B cell (primary cell): ENCODE measurements at regions not wholly inside any gene's neighbourhood (a gene's known extent, or its start where the extent isn't known, plus 50 kb on each side); places are given as distances from the start of the nearest gene placed in this dataset.

ENCODE experiments used
- ATAC-seq: fragments of 200-7000 bp; cut with Tn5 transposase; one replicate; pipeline ENCODE4 v1.10.0; 2021; ENCODE audit warnings: low read depth, mild to moderate bottlenecking, moderate number of reproducible peaks, moderate library complexity
- CTCF ChIA-PET: fragments of 350-600 bp; sonication (Branson Sonifier 250); formaldehyde crosslinking; loops from one replicate; lab custom pipeline; 2021; ENCODE audit warnings: antibody characterized with exemption, inconsistent platforms; lab: Charles Lee
- POLR2A ChIA-PET: fragments of 350-600 bp; sonication (Branson Sonifier 250); formaldehyde crosslinking; loops from one replicate; lab custom pipeline; 2021; ENCODE audit warnings: antibody characterized with exemption; lab: Charles Lee
- DNase-seq: peaks from one replicate; pipeline ENCODE4 v3.0.0; 2013
- H2AFZ ChIP-seq: 2 replicates; pipeline ENCODE4 v1.6.1; 2012; ENCODE audit warnings: mild to moderate bottlenecking, low read depth, low read length; ENCODE audit not compliant: insufficient read depth, poor library complexity, severe bottlenecking
- H3K27ac ChIP-seq, 2 donors: 1 replicate in 1 of 2; 2 replicates in 1 of 2; pipeline ENCODE4 v1.5.1; 2012 to 2013; ENCODE audit warnings: low read length in 2 of 2, mild to moderate bottlenecking in 2 of 2, moderate library complexity in 1 of 2
- H3K27me3 ChIP-seq, 4 experiments: fragments of 200-600 bp in 1 of 4; sonication (generic) in 1 of 4; replicated peaks in 1 of 4; 1 replicate in 2 of 4; 2 replicates in 2 of 4; pipeline versions ENCODE4 v1.6.1 to v1.7.0; 2013 to 2016; ENCODE audit warnings: low read length in 3 of 4, mild to moderate bottlenecking in 2 of 4, mixed read lengths in 1 of 4, moderate library complexity in 1 of 4; ENCODE audit not compliant: insufficient read depth in 4 of 4, control insufficient read depth in 3 of 4; ENCODE audit errors: control extremely low read depth in 1 of 4
- H3K36me3 ChIP-seq, 2 experiments: replicated peaks in 1 of 2; 1 replicate in 1 of 2; 2 replicates in 1 of 2; pipeline versions ENCODE4 v1.6.1 to v1.7.1; 2013; ENCODE audit warnings: low read length in 1 of 2; ENCODE audit not compliant: insufficient read depth in 2 of 2, control insufficient read depth in 1 of 2; ENCODE audit errors: control extremely low read depth in 1 of 2, extremely low read depth in 1 of 2
- H3K4me1 ChIP-seq, 2 donors: fragments of 200-600 bp in 1 of 2; sonication (generic) in 1 of 2; 1 replicate in 1 of 2; 2 replicates in 1 of 2; pipeline versions ENCODE4 v1.5.1 to v1.6.1; 2013 to 2017; ENCODE audit warnings: low read length in 2 of 2; ENCODE audit not compliant: control insufficient read depth in 2 of 2, insufficient read depth in 2 of 2
- H3K4me2 ChIP-seq: replicated peaks from 2 replicates; pipeline ENCODE3; 2012; ENCODE audit warnings: mild to moderate bottlenecking, low read depth, low read length; ENCODE audit not compliant: poor library complexity, severe bottlenecking
- H3K4me3 ChIP-seq, 5 experiments: fragments of 200-600 bp in 1 of 5; sonication (generic) in 1 of 5; 1 replicate in 3 of 5; 2 replicates in 2 of 5; pipeline versions ENCODE4 v1.5.1 to v1.7.0; 2011 to 2016; ENCODE audit warnings: low read length in 4 of 5, mild to moderate bottlenecking in 4 of 5, low read depth in 2 of 5, control low read depth in 1 of 5, moderate library complexity in 1 of 5; ENCODE audit not compliant: insufficient read depth in 1 of 5; ENCODE audit errors: control extremely low read depth in 1 of 5, extremely low read depth in 1 of 5
- H3K79me2 ChIP-seq: fragments of 200-600 bp; sonication (generic); one replicate; pipeline ENCODE4 v1.6.0; 2016; ENCODE audit warnings: low read length; ENCODE audit not compliant: control insufficient read depth, insufficient read depth
- H3K9ac ChIP-seq: fragments of 200-600 bp; sonication (generic); 2 replicates; pipeline ENCODE4 v1.6.1; 2017; ENCODE audit warnings: mild to moderate bottlenecking, low read length, moderate library complexity
- H3K9me3 ChIP-seq, 3 donors: one replicate each; pipeline versions ENCODE4 v1.6.1 to v1.7.1; 2013; ENCODE audit warnings: low read length in 2 of 3; ENCODE audit not compliant: control insufficient read depth in 2 of 3, insufficient read depth in 1 of 3; ENCODE audit errors: control extremely low read depth in 1 of 3
- H4K20me1 ChIP-seq: 2 replicates; pipeline ENCODE4 v1.6.0; 2012; ENCODE audit warnings: mild to moderate bottlenecking, low read length; ENCODE audit not compliant: insufficient read depth, control insufficient read depth, poor library complexity, severe bottlenecking
- H3K27ac Mint-ChIP-seq: one replicate; pipeline ENCODE4 v1.8.0; 2021; ENCODE audit warnings: mixed read lengths
- H3K27me3 Mint-ChIP-seq: one replicate; pipeline ENCODE4 v1.8.0; 2021; ENCODE audit warnings: mixed read lengths
- H3K4me1 Mint-ChIP-seq: one replicate; pipeline ENCODE4 v1.8.0; 2021; ENCODE audit warnings: mixed read lengths
- H3K4me3 Mint-ChIP-seq: one replicate; pipeline ENCODE4 v1.8.0; 2021; ENCODE audit warnings: mixed read lengths
- H3K9me3 Mint-ChIP-seq: one replicate; pipeline ENCODE4 v1.8.0; 2022; ENCODE audit warnings: mixed read lengths; ENCODE audit not compliant: insufficient read depth
- EZH2 ChIP-seq: IDR thresholded peaks from 2 replicates; pipeline ENCODE4 v1.6.1; 2012; ENCODE audit warnings: borderline replicate concordance, low read depth, mild to moderate bottlenecking, moderate library complexity, low read length; ENCODE audit not compliant: insufficient read depth, poor library complexity, severe bottlenecking
- WGBS: methylation state at CpG from one replicate; pipeline ENCODE4 v1.1.5; 2013; ENCODE audit warnings: missing lambda C conversion rate; ENCODE audit not compliant: insufficient coverage; 5-methylcytosine and 5-hydroxymethylcytosine counted together
- intact Hi-C: fragments of 100-400 bp; cut with micrococcal nuclease; formaldehyde crosslinking; loops from one replicate; pipeline ENCODE4 v1.10.0; 2022
- TF ChIP-seq, protein P1 (sequence below): fragments of 200-600 bp; IDR thresholded peaks from one replicate; pipeline ENCODE4 v1.8.0; 2022; ENCODE audit warnings: antibody characterized with exemption, mild to moderate bottlenecking

- TF ChIP-seq EZH2 = no peak
- TF ChIP-seq, protein P1, sequence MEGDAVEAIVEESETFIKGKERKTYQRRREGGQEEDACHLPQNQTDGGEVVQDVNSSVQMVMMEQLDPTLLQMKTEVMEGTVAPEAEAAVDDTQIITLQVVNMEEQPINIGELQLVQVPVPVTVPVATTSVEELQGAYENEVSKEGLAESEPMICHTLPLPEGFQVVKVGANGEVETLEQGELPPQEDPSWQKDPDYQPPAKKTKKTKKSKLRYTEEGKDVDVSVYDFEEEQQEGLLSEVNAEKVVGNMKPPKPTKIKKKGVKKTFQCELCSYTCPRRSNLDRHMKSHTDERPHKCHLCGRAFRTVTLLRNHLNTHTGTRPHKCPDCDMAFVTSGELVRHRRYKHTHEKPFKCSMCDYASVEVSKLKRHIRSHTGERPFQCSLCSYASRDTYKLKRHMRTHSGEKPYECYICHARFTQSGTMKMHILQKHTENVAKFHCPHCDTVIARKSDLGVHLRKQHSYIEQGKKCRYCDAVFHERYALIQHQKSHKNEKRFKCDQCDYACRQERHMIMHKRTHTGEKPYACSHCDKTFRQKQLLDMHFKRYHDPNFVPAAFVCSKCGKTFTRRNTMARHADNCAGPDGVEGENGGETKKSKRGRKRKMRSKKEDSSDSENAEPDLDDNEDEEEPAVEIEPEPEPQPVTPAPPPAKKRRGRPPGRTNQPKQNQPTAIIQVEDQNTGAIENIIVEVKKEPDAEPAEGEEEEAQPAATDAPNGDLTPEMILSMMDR = no peak
- H3K27me3 ChIP-seq = no peaks in the 10 kb centered on the region
- H3K27me3 Mint-ChIP-seq = peaks cover 6% of the 10 kb centered on the region
- ChIA-PET POLR2A (no interaction called here), CTCF (interaction anchor here (1.2 kb wide), 1 partner anchor 10 kb away, joined by 5 read pairs; no protein-coding TSS in a partner anchor)
- no peak overlapping the region for H3K9ac ChIP-seq
- H3K4me1 Mint-ChIP-seq = no peaks in the 10 kb centered on the region
- no peaks in the 10 kb centered on the region for H4K20me1 ChIP-seq
- no peak overlapping the region for H3K4me3 Mint-ChIP-seq
- no peaks in the 10 kb centered on the region for H3K9me3 ChIP-seq
- no peak overlapping the region for H3K27ac ChIP-seq
- no peak overlapping the region for H3K4me2 ChIP-seq
- DNase-seq (no peak), ATAC-seq (no peak)
- no peak overlapping the region for H3K27ac Mint-ChIP-seq
- intact Hi-C loops = no loop called here
- 63% methylated on average over 1 of the region's 1 CpG for WGBS
- H3K4me3 ChIP-seq = no peak overlapping the region
- H2AFZ ChIP-seq = no peak overlapping the region
- H3K36me3 ChIP-seq = no peaks in the 10 kb centered on the region
- no peaks in the 10 kb centered on the region for H3K9me3 Mint-ChIP-seq
- H3K4me1 ChIP-seq = no peaks in the 10 kb centered on the region
- H3K79me2 ChIP-seq = no peaks in the 10 kb centered on the region
Measured at GRCh38 chr5:36494028-36494427, 112.4 kb upstream of the SLC1A3 start.

DNA sequence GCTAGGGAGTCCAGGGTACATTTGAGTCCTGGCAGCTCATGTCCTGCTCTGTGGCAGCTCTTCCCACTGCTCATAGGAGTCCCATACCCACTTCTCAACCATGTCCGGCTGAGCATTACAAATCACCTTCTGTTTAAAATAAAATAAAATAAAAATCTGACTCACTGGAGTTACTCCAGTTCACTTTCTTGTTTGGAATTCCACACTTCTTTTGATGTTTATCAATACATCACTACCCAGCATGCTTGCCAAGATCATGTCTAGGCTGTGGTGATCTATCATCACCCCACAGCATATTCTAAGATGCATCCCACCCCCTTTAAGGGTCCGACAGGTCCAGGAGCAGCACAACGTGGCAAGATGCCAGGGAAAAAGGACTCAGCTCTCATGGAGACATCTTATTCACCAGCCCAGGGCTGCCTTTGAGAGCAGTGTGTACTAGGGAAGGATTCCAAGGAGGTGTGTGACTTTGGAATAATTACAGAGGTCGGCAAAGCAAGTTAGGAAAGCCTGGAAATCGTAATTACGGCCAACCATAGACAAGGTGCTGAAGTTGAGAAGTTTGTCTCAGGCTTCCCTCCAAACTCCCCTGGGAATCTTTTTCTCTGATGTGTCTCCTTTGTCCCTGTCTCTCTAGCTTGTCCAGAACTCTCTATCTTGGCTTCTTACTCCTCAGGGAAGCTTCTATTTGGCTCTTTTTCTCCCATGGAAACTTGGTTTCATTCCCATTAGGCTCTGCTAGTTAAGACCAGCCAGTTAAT is 111.4 kb upstream of the SLC1A3 start:
- H3K4me3 ChIP-seq = no peak overlapping the region
- no peaks in the 10 kb centered on the region for H3K4me1 Mint-ChIP-seq
- ChIA-PET CTCF (interaction anchor here (1.2 kb wide), 1 partner anchor 9 kb away, joined by 5 read pairs; no protein-coding TSS in a partner anchor), POLR2A (no interaction called here)
- H3K4me1 ChIP-seq = no peaks in the 10 kb centered on the region
- WGBS = 95% methylated on average over 4 of the region's 6 CpGs
- no peak for ATAC-seq
- no peak overlapping the region for H3K27ac Mint-ChIP-seq
- no peaks in the 10 kb centered on the region for H3K9me3 Mint-ChIP-seq
- TF ChIP-seq, protein P1 = no peak
- TF ChIP-seq EZH2 = no peak
- H3K27me3 ChIP-seq = no peaks in the 10 kb centered on the region
- H3K36me3 ChIP-seq = no peaks in the 10 kb centered on the region
- peaks cover 6% of the 10 kb centered on the region for H3K27me3 Mint-ChIP-seq
- H3K4me3 Mint-ChIP-seq = no peak overlapping the region
- no peak overlapping the region for H3K9ac ChIP-seq
- no peak overlapping the region for H3K27ac ChIP-seq
- H4K20me1 ChIP-seq = no peaks in the 10 kb centered on the region
- H3K4me2 ChIP-seq = no peak overlapping the region
- no peaks in the 10 kb centered on the region for H3K79me2 ChIP-seq
- DNase-seq = no peak
- no peaks in the 10 kb centered on the region for H3K9me3 ChIP-seq
- intact Hi-C loops = no loop called here
- no peak overlapping the region for H2AFZ ChIP-seq
